Activated naive CD4-positive, alpha-beta T cell treated with anti-CD3 and anti-CD28 coated beads for 36 hours (primary cell): ENCODE measurements at regions not wholly inside any gene's neighbourhood (a gene's known extent, or its start where the extent isn't known, plus 50 kb on each side); places are given as distances from the start of the nearest gene placed in this dataset.

ENCODE experiments used
- CTCF ChIA-PET: fragments of 350-600 bp; sonication (Branson Sonifier 250); formaldehyde crosslinking; loops from one replicate; lab custom pipeline; 2021; ENCODE audit warnings: antibody characterized with exemption; lab: Charles Lee
- DNase-seq: peaks from one replicate; pipeline ENCODE4 v3.0.0-alpha.2; 2020
- H3K27ac Mint-ChIP-seq: one replicate; pipeline ENCODE4 v1.8.0; 2021; ENCODE audit warnings: mild to moderate bottlenecking, mixed read lengths
- H3K27me3 Mint-ChIP-seq: one replicate; pipeline ENCODE4 v1.8.0; 2021; ENCODE audit warnings: low read depth, mixed read lengths
- H3K36me3 Mint-ChIP-seq: one replicate; pipeline ENCODE4 v1.8.0; 2021; ENCODE audit warnings: low read depth, mixed read lengths
- H3K4me1 Mint-ChIP-seq: one replicate; pipeline ENCODE4 v1.8.0; 2021; ENCODE audit warnings: low read depth, mixed read lengths
- H3K4me3 Mint-ChIP-seq: one replicate; pipeline ENCODE4 v1.8.0; 2021; ENCODE audit warnings: mild to moderate bottlenecking, moderate library complexity, mixed read lengths
- H3K9me3 Mint-ChIP-seq: one replicate; pipeline ENCODE4 v1.8.0; 2021; ENCODE audit warnings: mixed read lengths
- intact Hi-C: fragments of 100-400 bp; cut with micrococcal nuclease; formaldehyde crosslinking; loops from one replicate; pipeline ENCODE4 v1.15.1; 2023

DNA sequence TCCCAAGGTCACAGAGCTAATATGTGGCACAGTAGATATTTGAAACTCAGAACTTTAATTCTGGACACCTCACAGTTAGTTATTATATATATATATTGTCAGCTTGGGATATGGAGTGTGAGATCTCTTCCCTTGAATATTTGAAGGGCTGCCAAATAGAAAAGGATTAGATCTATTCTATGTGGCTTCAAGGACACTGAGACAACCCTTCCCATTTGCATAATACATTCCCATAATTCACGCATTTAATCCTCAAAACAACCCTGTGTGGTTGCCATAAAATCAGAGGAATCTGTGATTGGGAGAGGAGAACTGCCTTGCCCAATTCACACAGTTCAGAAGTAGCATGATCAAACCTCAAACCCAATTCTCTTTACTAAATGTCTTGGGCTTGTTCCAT lies 365.8 kb upstream of the DYNLRB2 start:
- Mint-ChIP-seq H3K27me3 (peaks cover 6% of the 10 kb centered on the region), H3K9me3 (no peaks in the 10 kb centered on the region), H3K27ac (no peak overlapping the region), H3K4me1 (no peaks in the 10 kb centered on the region), H3K4me3 (no peak overlapping the region), H3K36me3 (no peaks in the 10 kb centered on the region)
- intact Hi-C loops = no loop called here
- CTCF ChIA-PET = no interaction called here
- no peak for DNase-seq

DNA sequence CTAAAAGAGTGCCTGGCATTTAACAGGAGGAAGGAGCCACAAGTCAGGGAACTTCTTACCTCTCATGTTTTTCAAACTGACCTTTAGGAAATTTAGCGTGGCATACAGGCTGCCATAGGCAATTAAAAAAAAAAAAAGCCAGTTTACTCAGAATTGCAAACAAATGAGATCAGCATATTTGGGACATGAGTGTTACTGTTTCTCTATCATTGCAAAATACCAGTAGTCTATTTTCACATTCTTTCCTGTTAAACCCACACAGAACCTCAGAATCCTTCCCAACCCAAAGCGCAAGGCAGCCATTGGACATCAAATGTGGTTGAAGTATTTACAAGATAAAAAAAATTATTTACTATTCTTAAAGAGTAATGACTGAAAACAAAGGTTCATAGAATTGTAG lies 366.4 kb upstream of the DYNLRB2 start:
- Mint-ChIP-seq H3K27ac (no peak overlapping the region), H3K9me3 (no peaks in the 10 kb centered on the region), H3K36me3 (no peaks in the 10 kb centered on the region), H3K4me1 (no peaks in the 10 kb centered on the region), H3K4me3 (no peak overlapping the region), H3K27me3 (peaks cover 6% of the 10 kb centered on the region)
- CTCF ChIA-PET = no interaction called here
- DNase-seq = no peak
- intact Hi-C loops = no loop called here

DNA sequence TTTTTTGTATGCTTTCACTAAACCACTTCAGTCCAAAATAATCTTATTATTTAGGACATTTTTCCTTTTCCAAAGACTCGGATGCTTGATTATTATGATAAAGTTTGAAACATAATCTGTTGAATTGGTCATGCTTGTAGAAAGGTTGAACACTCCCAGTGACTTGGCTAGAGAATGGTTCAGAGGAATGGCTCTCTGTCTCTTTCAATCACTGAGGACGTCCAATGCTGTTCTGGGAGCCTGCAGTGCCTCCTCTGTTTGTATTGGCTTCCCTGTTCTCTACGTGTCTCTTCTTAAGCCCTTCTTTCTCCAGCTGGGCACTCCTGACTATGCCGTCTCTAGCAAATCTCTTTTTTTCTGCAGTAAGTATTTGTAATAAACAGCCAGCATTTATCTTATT lies 369.0 kb upstream of the DYNLRB2 start:
- intact Hi-C loops = no loop called here
- DNase-seq = no peak
- Mint-ChIP-seq H3K36me3 (no peaks in the 10 kb centered on the region), H3K4me3 (no peak overlapping the region), H3K4me1 (no peaks in the 10 kb centered on the region), H3K27me3 (peaks cover 2% of the 10 kb centered on the region), H3K27ac (no peak overlapping the region), H3K9me3 (no peaks in the 10 kb centered on the region)
- CTCF ChIA-PET = no interaction called here

DNA sequence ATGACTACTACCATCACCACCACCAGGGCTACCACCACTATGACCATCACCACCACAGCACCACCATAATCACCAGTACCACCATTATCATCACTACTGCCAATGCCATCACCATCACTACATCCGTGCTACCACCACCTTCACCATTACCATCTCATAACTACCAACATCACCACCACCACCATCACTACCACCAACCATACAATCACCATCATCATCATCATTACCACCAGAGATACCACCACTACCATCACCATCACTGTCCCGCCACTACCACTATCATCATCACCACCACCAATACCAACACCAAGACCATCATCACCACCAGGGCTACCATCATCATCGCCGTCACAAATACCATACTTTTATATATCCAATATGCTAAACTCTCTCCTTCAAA lies 369.6 kb upstream of the DYNLRB2 start:
- Mint-ChIP-seq H3K36me3 (no peaks in the 10 kb centered on the region), H3K4me1 (no peaks in the 10 kb centered on the region), H3K27me3 (peaks cover 2% of the 10 kb centered on the region), H3K4me3 (no peak overlapping the region), H3K9me3 (no peaks in the 10 kb centered on the region), H3K27ac (no peak overlapping the region)
- CTCF ChIA-PET = no interaction called here
- intact Hi-C loops = no loop called here
- DNase-seq = no peak

DNA sequence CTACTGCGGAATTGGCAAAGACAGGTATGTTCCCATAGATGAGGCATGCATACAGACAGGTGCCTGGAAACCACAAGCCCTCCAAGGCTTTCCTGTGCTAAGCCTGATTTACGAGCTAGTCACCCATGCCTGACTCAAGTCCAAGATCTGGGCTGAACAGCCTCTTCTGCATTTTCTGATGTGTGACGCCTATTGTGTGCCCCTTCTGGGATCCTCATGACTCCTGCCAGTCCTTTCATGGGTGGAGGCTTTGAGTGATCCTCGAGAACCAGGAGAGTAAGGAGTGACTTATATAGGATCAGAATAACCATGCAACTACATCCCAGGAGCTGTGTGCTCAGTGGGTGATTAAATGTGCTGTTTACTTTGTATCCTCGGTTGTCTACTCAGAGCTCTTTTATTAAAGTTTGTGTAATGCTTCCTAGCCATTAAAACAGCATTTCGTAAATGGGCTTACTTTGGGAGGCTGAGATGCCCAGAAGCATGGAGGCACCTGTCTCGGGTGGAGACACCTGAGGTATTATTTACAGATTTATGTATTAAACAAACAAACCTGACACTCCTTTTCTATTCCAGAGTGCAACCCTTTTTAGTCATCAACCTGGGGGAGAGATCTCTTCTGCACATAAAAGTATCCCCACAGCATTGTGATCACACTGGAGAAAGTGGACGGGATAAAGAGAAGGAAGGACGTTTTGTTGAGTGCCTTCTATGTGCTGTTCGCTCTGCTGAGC lies 373.0 kb upstream of the DYNLRB2 start:
- intact Hi-C loops = no loop called here
- Mint-ChIP-seq H3K9me3 (no peaks in the 10 kb centered on the region), H3K4me1 (no peaks in the 10 kb centered on the region), H3K27ac (no peak overlapping the region), H3K4me3 (no peak overlapping the region), H3K36me3 (no peaks in the 10 kb centered on the region), H3K27me3 (no peaks in the 10 kb centered on the region)
- CTCF ChIA-PET = no interaction called here
- no peak for DNase-seq

DNA sequence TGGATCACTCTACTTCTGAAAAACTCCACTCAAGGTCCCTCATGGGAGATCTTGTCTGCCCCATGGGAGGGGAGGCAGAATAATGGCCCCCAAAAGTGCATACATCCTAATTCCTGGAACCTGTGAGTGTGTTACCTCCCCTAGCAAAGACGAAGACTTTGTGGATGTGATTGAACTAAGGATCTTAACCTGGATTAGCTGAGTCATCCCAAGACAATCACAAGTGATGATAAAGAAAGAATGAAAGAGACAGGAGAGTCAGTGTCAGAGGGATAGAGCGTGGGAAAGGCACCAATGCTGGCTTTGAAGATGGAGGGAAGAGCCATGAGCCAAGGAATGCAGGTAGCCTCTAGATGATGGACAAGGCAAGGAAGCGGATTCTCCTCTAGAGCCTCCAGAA lies 374.7 kb upstream of the DYNLRB2 start:
- no peak overlapping the region for H3K4me3 Mint-ChIP-seq
- H3K27ac Mint-ChIP-seq = no peak overlapping the region
- no peak for DNase-seq
- H3K4me1 Mint-ChIP-seq = no peaks in the 10 kb centered on the region
- intact Hi-C loops = no loop called here
- no peaks in the 10 kb centered on the region for H3K27me3 Mint-ChIP-seq
- CTCF ChIA-PET = no interaction called here
- no peaks in the 10 kb centered on the region for H3K9me3 Mint-ChIP-seq
- no peaks in the 10 kb centered on the region for H3K36me3 Mint-ChIP-seq

DNA sequence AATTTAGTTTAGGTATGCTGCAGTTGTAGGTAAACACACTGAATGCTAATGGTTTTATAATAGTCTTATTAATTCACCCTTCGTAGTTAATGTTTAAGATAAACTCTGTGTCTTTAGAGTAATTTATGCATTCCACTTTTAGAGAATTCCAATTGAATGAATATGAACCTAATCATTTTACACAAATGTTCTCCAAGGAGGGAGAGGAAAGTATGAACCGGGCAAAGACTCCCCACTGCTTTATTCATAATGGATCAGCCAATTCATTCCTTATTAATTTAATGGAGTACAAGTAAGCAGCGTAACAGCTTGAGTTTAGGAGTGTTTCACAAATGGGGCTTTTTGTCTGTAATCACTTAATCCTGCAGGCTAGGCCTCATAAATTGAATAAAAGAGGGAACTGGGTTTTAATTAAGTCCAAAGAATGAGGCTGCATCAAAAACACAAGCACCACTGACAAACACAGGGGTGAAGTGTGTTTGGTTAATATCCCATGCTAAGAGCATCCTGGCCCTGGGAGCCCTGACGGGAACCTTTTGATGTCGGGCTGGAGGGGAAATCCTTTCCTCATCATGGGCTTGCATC lies 375.7 kb upstream of the DYNLRB2 start:
- Mint-ChIP-seq H3K27me3 (no peaks in the 10 kb centered on the region), H3K27ac (no peak overlapping the region), H3K4me1 (no peaks in the 10 kb centered on the region), H3K36me3 (no peaks in the 10 kb centered on the region), H3K9me3 (no peaks in the 10 kb centered on the region), H3K4me3 (no peak overlapping the region)
- DNase-seq = no peak
- intact Hi-C loops = no loop called here
- CTCF ChIA-PET = no interaction called here

DNA sequence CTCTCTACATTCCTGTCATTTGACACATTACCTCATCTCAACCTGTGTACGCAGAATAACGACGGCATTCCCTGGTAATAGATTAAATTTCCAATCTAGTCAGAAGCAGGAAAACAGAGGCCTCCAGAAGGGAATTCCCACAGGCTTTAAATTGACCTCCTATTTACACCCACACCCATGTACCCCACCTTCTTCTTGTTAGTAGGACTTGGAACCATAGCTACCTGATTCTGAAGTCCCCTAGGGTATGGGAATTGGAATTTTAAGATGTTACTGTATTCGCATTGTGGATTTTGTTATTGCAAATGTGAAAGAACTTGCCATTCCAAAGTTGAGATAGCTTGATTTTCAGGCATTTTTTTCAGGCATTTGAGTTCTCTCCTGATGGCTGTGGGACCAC lies 377.5 kb upstream of the DYNLRB2 start:
- Mint-ChIP-seq H3K27ac (no peak overlapping the region), H3K4me1 (no peaks in the 10 kb centered on the region), H3K9me3 (no peaks in the 10 kb centered on the region), H3K36me3 (no peaks in the 10 kb centered on the region), H3K27me3 (no peaks in the 10 kb centered on the region), H3K4me3 (no peak overlapping the region)
- CTCF ChIA-PET = no interaction called here
- no peak for DNase-seq
- intact Hi-C loops = no loop called here

DNA sequence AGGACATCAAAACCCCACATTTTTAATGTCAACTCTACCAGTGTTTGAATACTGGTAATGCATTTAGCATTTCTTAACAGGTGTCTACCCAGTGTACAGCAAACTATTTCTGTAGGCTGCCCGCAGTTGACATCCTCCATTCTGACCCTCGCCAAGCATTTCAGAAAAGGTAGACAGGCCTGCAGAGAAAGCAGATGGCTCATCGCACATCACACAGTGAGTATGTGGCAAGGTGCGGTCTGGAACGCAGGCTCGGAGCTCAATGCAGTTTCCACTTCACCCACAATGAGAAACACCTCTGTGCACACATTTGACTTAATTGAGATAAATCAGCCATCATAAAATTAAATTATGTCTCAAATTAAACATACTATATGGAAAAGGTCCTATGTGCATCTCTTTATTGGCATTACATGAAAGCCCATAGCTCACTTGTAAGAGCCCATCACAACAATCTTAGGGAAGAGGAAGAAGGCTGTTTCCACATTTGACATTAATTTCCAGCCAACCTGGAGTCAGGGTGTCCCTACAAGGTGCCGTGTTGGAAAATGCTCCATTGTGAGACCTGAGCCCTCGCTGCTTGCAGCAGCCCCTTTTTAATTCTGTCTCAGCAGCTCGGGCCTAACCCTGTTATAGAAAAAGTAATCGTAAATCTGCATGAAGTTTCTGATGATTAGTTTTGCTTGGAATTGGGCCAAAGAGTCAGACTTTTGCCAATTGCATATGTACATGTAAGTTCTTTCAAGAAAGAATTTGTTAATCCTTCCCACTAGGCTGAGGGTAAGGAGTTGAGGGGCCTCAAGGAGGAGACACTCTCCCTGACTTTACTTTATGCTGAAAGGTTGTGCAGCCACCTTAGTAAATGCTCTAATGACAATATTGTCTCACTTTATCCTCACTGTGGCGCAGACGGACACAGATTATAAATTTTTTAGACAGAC lies 378.7 kb upstream of the DYNLRB2 start:
- no peaks in the 10 kb centered on the region for H3K36me3 Mint-ChIP-seq
- intact Hi-C loops = no loop called here
- H3K4me3 Mint-ChIP-seq = no peak overlapping the region
- no peaks in the 10 kb centered on the region for H3K9me3 Mint-ChIP-seq
- CTCF ChIA-PET = no interaction called here
- H3K27me3 Mint-ChIP-seq = no peaks in the 10 kb centered on the region
- H3K4me1 Mint-ChIP-seq = no peaks in the 10 kb centered on the region
- H3K27ac Mint-ChIP-seq = no peak overlapping the region
- DNase-seq = no peak

DNA sequence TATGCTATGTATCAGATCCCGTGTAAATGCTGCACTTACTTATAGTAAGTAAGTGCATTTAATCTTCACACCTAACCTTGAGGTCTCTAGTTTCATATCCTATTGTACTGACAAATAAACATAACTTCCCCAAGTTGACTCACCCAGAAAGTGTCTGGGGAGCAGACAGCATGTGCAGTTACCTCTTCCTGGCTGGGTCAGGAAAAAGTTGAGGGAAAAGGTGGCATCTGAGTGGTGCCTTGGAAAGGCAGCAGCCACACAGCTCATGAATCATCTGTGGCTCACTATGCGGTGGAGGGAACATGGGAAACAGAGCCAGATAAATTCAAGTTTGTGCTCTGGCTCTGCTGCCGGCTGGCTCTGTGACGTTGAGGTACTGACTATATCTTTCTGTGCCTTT lies 382.0 kb upstream of the DYNLRB2 start:
- intact Hi-C loops = no loop called here
- no peaks in the 10 kb centered on the region for H3K36me3 Mint-ChIP-seq
- H3K9me3 Mint-ChIP-seq = no peaks in the 10 kb centered on the region
- H3K27ac Mint-ChIP-seq = no peak overlapping the region
- no peak overlapping the region for H3K4me3 Mint-ChIP-seq
- no peak for DNase-seq
- H3K27me3 Mint-ChIP-seq = peaks cover 7% of the 10 kb centered on the region
- CTCF ChIA-PET = no interaction called here
- no peaks in the 10 kb centered on the region for H3K4me1 Mint-ChIP-seq

DNA sequence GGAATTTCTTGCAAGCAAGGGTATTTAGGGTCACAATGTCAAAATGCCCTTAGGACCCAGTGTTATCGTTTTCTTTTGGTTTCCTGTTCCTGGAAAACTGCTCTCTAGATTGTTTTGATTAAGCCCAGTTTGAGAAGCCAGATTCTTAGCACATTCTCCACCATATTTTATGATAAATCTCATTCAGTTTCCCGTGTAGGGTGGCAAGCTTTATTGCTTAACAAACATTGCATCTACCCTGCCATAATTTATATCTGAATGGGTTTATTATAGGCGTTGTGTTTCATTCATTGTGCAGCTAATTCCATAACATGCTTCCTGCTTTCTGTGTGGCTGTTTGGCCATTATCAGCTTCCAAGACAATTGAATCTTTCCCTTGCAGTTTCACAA lies 389.1 kb upstream of the DYNLRB2 start:
- no peak for DNase-seq
- Mint-ChIP-seq H3K27ac (no peak overlapping the region), H3K4me1 (no peaks in the 10 kb centered on the region), H3K36me3 (no peaks in the 10 kb centered on the region), H3K27me3 (peaks cover 11% of the 10 kb centered on the region), H3K4me3 (no peak overlapping the region), H3K9me3 (no peaks in the 10 kb centered on the region)
- intact Hi-C loops = no loop called here
- CTCF ChIA-PET = no interaction called here

DNA sequence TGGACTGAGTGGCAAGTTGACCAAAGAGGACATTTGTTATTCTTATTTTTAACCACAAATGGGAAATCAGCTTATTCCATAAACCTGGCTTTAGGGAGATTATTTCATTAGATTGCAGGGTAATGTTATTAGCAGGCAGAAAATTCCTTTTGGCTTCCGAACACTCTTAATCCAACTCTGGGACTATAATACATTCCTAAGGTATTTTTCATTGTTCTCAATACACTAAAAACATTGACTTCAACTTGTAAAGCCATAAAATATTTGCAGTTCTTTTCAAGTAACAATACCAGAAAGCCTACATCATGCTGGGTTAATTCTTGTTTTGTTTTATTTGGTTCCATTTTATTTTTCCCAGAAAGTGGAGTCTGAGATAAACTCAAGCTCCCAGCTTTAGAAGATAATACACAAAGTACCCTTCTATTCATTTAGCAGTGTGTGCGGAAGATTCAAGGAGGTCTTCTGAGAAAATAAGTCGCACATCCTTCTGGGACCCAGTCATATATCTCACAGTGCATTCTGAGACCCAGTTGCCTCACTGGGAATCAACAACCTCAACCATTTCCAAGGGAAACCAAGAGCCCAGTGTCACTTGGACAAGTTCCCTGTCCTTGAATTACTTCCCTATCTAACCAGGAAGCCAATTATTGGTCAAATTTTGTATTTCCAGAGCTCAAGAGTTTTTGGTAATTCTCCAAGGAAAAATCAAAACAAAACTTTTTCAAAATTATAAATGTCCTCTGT lies 389.6 kb upstream of the DYNLRB2 start:
- CTCF ChIA-PET = no interaction called here
- no peaks in the 10 kb centered on the region for H3K4me1 Mint-ChIP-seq
- no peaks in the 10 kb centered on the region for H3K36me3 Mint-ChIP-seq
- no peaks in the 10 kb centered on the region for H3K9me3 Mint-ChIP-seq
- no peak for DNase-seq
- intact Hi-C loops = no loop called here
- no peak overlapping the region for H3K27ac Mint-ChIP-seq
- H3K27me3 Mint-ChIP-seq = peaks cover 9% of the 10 kb centered on the region
- H3K4me3 Mint-ChIP-seq = no peak overlapping the region
